ENCODE measurements at regions not wholly inside any gene's neighbourhood (a gene's known extent, or its start where the extent isn't known, plus 50 kb on each side); places are given as distances from the start of the nearest gene placed in this dataset.

DNA sequence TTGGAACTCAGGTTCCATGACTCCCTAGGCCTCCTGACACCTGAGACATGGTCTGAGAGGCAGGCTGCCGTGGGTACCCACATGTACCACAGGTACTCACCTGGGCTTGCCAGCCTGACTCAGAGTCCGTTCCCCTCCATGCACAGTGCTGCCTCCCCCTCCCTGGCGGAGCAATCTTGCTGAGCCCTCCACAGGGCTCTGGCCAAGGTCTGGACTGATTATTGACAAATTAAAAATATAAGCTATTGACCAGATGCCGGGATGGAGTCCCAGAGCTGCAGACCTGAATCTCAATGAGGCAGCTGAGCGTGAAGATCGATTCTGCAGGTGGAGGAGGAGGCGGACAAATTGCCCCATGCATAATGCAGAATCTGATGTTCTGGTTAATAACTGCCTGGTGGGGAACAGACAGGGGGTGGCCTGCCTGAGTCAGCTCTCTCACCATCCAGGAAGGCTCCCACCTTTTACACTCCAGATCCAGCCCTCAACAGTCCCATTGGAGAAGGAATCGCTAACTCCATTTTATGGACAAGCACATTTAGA lies 422.7 kb downstream of the MIAT start:
- DNase-seq (ENCODE audit: low read depth in 2 of 3, low spot score in 2 of 3), result no peak

- DNase-seq (ENCODE audit: low read depth in 2 of 3, low spot score in 2 of 3), result no peak
These were observed 423.5 kb downstream of the MIAT start for GRCh38 chr22:27080863-27081262.

GRCh38 chr22:27083610-27084009 lies 426.2 kb downstream of the MIAT start:
- DNase-seq (ENCODE audit: low read depth in 2 of 3, low spot score in 2 of 3), result no peak

- DNase-seq (ENCODE audit: low read depth in 2 of 3, low spot score in 2 of 3), result no peak
These were observed 426.7 kb downstream of the MIAT start for GRCh38 chr22:27084130-27084529.

DNA sequence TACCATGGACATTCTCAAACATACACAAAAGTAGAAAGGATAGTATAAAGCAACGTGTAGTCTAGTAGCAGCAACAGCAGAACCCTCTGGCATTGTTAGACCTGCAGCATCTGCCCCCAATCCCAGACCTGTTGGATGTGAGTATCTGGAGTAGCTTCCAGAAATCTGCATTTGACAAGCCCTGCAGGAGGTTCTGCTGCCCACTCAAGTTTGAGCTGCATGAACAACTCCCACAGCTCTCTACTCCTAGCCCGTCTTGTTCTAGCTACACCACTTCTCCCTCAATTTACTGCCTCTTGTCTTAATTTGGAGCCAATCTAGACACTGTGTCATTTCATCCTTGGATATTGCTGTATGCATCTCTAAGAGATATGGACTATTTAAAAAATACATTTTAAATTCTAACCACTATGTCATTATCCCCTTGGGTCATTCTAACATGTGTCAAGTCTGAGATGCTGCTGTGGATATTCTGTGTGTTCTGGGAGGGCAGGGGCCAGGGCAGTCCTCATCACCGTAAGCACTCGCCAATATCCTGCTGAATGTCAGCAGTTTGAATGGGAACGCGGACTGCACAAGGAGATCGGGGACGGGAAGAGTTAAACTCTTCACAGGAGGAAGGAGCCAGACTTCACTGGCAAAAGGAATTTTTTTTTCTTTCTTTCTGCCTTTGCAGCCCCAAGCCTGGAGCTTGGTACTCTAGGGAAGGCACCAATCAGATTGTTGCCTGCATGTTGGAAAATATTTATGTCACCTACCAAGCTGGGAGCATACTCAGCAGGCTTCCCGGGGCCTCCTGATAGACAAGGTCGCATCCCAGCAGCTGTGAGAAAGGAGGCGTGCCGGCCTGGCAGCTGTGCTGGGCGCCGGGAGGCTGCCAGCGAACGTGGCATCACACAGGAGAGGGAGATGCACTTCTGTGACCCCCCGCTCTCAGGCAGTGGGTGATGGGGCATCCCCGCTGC lies 429.0 kb downstream of the MIAT start:
- no peak for DNase-seq (ENCODE audit: low read depth in 2 of 3, low spot score in 2 of 3)

DNA sequence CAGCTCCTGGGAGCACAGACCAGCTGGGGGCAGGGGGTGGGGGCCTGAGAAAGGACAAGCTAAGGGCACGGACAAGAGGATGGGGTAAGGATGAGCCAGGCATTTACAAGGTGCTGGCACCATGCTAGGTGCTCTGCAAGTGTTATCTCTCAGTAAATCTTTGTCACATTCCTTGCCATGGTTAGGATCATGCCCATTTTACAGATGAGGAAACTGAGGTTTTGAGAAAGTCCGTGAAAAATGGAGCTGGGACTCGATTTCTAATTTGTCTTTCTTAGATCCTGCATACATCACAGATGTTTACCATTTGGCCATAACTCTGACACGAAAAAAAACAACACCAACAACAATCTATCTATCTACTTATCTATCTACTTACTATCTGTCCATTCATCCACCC lies 429.7 kb downstream of the MIAT start:
- no peak for DNase-seq (ENCODE audit: low read depth in 2 of 3, low spot score in 2 of 3)

DNA sequence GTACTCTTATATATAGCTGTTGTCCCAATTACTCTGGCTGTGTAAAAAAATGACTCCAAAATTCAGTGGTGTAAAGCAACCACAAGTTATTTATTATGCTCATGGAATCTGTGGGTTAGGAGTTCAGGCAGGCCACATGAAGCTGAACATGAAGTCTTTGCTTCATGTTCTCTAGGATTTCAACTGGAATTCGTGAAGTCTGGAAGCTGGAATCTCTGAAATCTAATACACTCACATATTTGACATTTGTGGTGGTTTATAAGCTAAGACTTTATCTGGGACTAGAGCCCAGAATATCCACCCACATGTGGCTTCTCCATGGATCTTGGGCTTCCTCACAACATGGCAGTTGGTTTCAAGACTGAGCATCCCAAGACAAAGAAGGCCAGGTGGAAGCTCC lies 430.6 kb downstream of the MIAT start:
- no peak for DNase-seq (ENCODE audit: low read depth in 2 of 3, low spot score in 2 of 3)

- no peak for DNase-seq (ENCODE audit: low read depth in 2 of 3, low spot score in 2 of 3)
These were observed 431.9 kb downstream of the MIAT start for GRCh38 chr22:27089264-27089663.

GRCh38 chr22:27090611-27091011 lies 433.2 kb downstream of the MIAT start:
- DNase-seq (ENCODE audit: low read depth in 2 of 3, low spot score in 2 of 3), result no peak

- no peak for DNase-seq (ENCODE audit: low read depth in 2 of 3, low spot score in 2 of 3)
These were observed 436.0 kb downstream of the MIAT start for GRCh38 chr22:27093422-27093821.

DNA sequence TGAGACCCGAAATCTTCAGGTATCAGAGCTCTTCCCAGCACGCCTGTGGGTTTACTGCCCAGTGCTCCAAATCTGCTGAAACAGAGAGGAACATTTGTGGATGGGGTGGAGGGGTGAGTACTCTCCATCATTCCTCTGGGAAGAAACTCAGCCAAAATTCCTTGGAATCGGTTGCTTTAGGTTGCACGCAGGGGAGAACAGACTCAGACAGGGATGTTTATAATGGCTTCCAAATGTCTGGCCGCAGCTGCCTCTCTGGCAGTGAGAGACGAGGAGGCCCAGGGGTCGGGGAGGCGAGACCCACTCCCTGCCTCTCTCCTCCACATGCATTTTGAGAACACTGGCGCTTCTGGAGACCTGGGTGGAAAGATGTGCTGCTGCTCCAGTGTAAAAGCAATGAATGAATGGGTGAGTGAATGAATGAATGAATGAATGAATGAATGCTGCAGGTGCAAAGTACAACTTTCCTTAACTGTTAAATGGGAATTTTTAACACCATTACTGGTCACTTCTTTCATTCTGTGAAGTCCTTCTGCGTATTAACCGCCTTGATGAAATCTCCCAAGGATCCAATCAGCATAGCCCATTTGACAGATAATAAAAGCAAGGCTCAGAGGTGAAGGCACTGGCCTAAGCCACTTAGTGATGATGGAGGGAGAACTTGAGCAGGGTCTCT lies 437.4 kb downstream of the MIAT start:
- no peak for DNase-seq (ENCODE audit: low read depth in 2 of 3, low spot score in 2 of 3)

GRCh38 chr22:27097506-27097905 lies 440.1 kb downstream of the MIAT start:
- no peak for DNase-seq (ENCODE audit: low read depth in 2 of 3, low spot score in 2 of 3)

DNA sequence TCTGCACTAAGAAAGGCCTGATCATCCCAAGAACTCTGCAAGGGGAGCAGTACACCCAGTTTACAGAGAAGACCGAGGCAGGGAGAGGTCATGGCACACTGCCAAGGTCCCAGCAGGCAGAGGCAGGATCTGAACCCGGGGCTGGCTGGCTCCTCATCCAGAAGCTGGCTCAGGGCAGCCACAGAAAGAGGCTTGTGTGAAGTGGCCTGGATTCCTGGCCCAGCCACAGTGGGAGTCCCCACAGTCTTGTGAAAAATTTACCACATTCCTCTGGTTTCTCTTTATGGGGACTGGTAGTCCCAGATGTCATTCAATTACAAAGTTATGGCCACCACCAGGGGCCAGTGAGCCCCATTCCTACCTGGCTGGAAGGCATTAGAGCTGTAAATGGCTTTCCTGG lies 440.5 kb downstream of the MIAT start:
- no peak for DNase-seq (ENCODE audit: low read depth in 2 of 3, low spot score in 2 of 3)

GRCh38 chr22:27099946-27100722 lies 442.7 kb downstream of the MIAT start:
- no peak for DNase-seq (ENCODE audit: low read depth in 2 of 3, low spot score in 2 of 3)

DNA sequence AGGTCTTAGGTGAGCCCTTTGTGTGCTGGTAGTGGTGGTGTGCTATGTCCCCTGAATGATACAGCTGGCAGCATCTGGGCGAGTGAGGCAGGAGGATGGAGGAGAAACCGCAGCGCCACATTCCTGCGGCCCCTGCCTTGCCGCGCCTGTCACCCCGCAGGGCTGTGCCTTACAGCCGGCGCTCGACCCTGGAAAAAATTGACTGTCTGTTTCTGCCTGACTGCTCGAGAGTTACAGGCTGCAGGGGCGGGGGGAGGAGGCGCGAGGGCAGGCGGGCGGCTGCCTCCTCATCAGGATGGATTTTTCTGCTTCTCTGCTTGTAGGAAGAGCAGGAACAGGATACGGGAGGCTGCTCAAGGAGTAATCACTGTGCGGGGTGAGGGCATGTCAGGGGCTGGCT lies 443.4 kb downstream of the MIAT start:
- peak in 1 of 3 donors; percentile 22 for DNase-seq (ENCODE audit: low read depth in 2 of 3, low spot score in 2 of 3)

- no peak for DNase-seq (ENCODE audit: low read depth in 2 of 3, low spot score in 2 of 3)
These were observed 443.9 kb downstream of the MIAT start for GRCh38 chr22:27101288-27101687.

- no peak for DNase-seq (ENCODE audit: low read depth in 2 of 3, low spot score in 2 of 3)
These were observed 447.1 kb downstream of the MIAT start for GRCh38 chr22:27104449-27104848.

GRCh38 chr22:27105142-27106025 lies 448.0 kb downstream of the MIAT start:
- no peak for DNase-seq (ENCODE audit: low read depth in 2 of 3, low spot score in 2 of 3)

DNA sequence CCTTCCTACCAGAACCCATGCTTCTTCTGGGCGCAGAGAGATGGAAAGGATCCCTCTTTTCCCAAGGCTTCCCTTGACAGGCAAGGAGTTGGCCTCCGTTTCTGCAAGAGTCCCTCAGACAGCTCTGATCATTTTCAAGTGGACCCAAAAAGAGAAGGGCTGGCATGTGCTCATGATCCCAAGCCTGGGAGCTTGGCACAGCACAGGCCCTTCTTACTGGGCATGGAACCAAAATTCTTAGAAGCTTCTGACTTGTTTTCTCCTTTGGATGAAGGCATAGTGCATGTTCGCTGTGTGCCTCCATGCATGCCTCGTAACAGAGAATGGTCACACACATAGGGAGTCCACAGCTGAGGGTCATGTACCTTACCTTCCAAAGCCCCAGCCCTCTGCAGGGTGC lies 449.6 kb downstream of the MIAT start:
- DNase-seq (ENCODE audit: low read depth in 2 of 3, low spot score in 2 of 3), result no peak

DNA sequence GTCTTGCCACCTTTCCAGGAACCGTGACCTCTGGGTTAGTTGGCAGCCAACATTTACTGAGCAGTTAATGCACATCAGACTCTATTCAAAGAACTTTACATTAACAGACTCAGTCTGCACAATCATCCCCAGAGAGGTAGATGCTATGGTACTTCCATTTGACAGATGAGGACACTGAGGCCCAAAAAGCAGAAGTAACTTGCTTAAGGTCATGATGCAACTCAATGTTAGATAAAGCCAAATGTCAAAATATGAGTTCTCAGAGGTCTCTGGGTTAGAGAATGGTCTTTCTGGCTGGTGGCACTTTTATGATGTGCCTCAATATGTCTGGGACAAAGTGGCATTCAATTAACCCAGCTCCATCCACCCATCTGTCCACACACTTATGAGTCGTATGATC lies 450.0 kb downstream of the MIAT start:
- no peak for DNase-seq (ENCODE audit: low read depth in 2 of 3, low spot score in 2 of 3)

Data from hematopoietic multipotent progenitor cell (in vitro differentiated cells).